H9 (cell line): ENCODE measurements at regions not wholly inside any gene's neighbourhood (a gene's known extent, or its start where the extent isn't known, plus 50 kb on each side); places are given as distances from the start of the nearest gene placed in this dataset.

ENCODE experiments used
- DNase-seq: peaks from one replicate; pipeline ENCODE4 v3.0.0-alpha.2; 2017
- H2AFZ ChIP-seq: one replicate; pipeline ENCODE4 v1.6.1; 2013; ENCODE audit warnings: mild to moderate bottlenecking, low read length, control low read depth, moderate library complexity
- H2AK5ac ChIP-seq: 2 replicates; pipeline ENCODE4 v1.6.1; 2013; ENCODE audit warnings: low read length, control low read depth, mixed read lengths; ENCODE audit not compliant: insufficient read length
- H2BK120ac ChIP-seq: one replicate; pipeline ENCODE4 v1.6.1; 2013; ENCODE audit warnings: low read depth, mild to moderate bottlenecking, low read length, control low read depth, inconsistent platforms; ENCODE audit not compliant: poor library complexity, severe bottlenecking
- H2BK12ac ChIP-seq: 2 replicates; pipeline ENCODE4 v1.6.1; 2013; ENCODE audit warnings: low read length, control low read depth, mixed read lengths, low read depth; ENCODE audit not compliant: insufficient read length
- H2BK15ac ChIP-seq: 2 replicates; pipeline ENCODE4 v1.6.1; 2013; ENCODE audit warnings: low read depth, low read length, control low read depth
- H2BK20ac ChIP-seq: one replicate; pipeline ENCODE4 v1.6.1; 2013; ENCODE audit warnings: low read depth, mild to moderate bottlenecking, low read length, control low read depth, inconsistent platforms; ENCODE audit not compliant: poor library complexity, severe bottlenecking
- H2BK5ac ChIP-seq: 2 replicates; pipeline ENCODE4 v1.6.1; 2013; ENCODE audit warnings: low read length, control low read depth, mixed read lengths; ENCODE audit not compliant: insufficient read length
- H3K14ac ChIP-seq: 2 replicates; pipeline ENCODE4 v1.6.1; 2013; ENCODE audit warnings: low read length, control low read depth; ENCODE audit not compliant: insufficient read depth
- H3K18ac ChIP-seq: 2 replicates; pipeline ENCODE4 v1.6.1; 2013; ENCODE audit warnings: low read depth, mild to moderate bottlenecking, mixed read lengths, low read length, control low read depth; ENCODE audit not compliant: insufficient read length
- H3K23ac ChIP-seq: 2 replicates; pipeline ENCODE4 v1.6.1; 2013; ENCODE audit warnings: low read length, control low read depth, mixed read lengths, low read depth; ENCODE audit not compliant: insufficient read length
- H3K23me2 ChIP-seq: 2 replicates; pipeline ENCODE4 v1.6.1; 2013; ENCODE audit warnings: low read depth, mild to moderate bottlenecking, mixed read lengths, low read length, control low read depth; ENCODE audit not compliant: insufficient read length, poor library complexity, severe bottlenecking
- H3K27ac ChIP-seq: 2 replicates; pipeline ENCODE4 v1.5.1; 2013; ENCODE audit warnings: low read length, control low read depth, mixed read lengths, low read depth; ENCODE audit not compliant: insufficient read length
- H3K27me3 ChIP-seq: 2 replicates; pipeline ENCODE4 v1.6.1; 2013; ENCODE audit warnings: low read length, control low read depth, inconsistent platforms; ENCODE audit not compliant: insufficient read depth
- H3K4ac ChIP-seq: 2 replicates; pipeline ENCODE4 v1.6.1; 2013; ENCODE audit warnings: low read depth, mild to moderate bottlenecking, control low read depth, inconsistent platforms, low read length, moderate library complexity
- H3K4me1 ChIP-seq: 2 replicates; pipeline ENCODE4 v1.6.1; 2013; ENCODE audit warnings: low read length, control low read depth, inconsistent platforms; ENCODE audit not compliant: insufficient read depth
- H3K4me2 ChIP-seq: 2 replicates; pipeline ENCODE4 v1.6.1; 2013; ENCODE audit warnings: low read length, control low read depth, mixed read lengths; ENCODE audit not compliant: insufficient read length, insufficient read depth
- H3K56ac ChIP-seq: 2 replicates; pipeline ENCODE4 v1.6.1; 2013; ENCODE audit warnings: low read depth, mild to moderate bottlenecking, mixed read lengths, low read length, control low read depth; ENCODE audit not compliant: insufficient read length
- H3K79me1 ChIP-seq: 2 replicates; pipeline ENCODE4 v1.6.1; 2013; ENCODE audit warnings: low read depth, mild to moderate bottlenecking, moderate library complexity, low read length, control low read depth, inconsistent platforms; ENCODE audit not compliant: insufficient read depth, poor library complexity, severe bottlenecking
- H3K79me2 ChIP-seq: 2 replicates; pipeline ENCODE4 v1.6.1; 2013; ENCODE audit warnings: low read length, control low read depth, inconsistent platforms; ENCODE audit not compliant: insufficient read depth
- H3K9ac ChIP-seq: 2 replicates; pipeline ENCODE4 v1.6.1; 2013; ENCODE audit warnings: low read length, control low read depth, mixed read lengths; ENCODE audit not compliant: insufficient read length; ENCODE audit errors: extremely low read depth
- H3K9me3 ChIP-seq: one replicate; pipeline ENCODE4 v1.6.1; 2013; ENCODE audit warnings: low read depth, low read length, inconsistent platforms; ENCODE audit not compliant: control insufficient read depth
- H3T11ph ChIP-seq: one replicate; pipeline ENCODE4 v1.6.1; 2013; ENCODE audit warnings: mild to moderate bottlenecking, low read length, control low read depth, inconsistent platforms
- H4K20me1 ChIP-seq: one replicate; pipeline ENCODE4 v1.6.1; 2013; ENCODE audit not compliant: control insufficient read depth, insufficient read length, insufficient read depth
- H4K5ac ChIP-seq: 2 replicates; pipeline ENCODE4 v1.6.1; 2013; ENCODE audit warnings: low read depth, mild to moderate bottlenecking, mixed read lengths, low read length, control low read depth; ENCODE audit not compliant: insufficient read length
- H4K8ac ChIP-seq: replicated peaks from 2 replicates; pipeline ENCODE4 v1.6.1; 2013; ENCODE audit warnings: low read length, control low read depth, mixed read lengths, low read depth; ENCODE audit not compliant: insufficient read length
- H4K91ac ChIP-seq: 2 replicates; pipeline ENCODE4 v1.6.1; 2013; ENCODE audit warnings: low read depth, mild to moderate bottlenecking, moderate library complexity, mixed read lengths, low read length, control low read depth; ENCODE audit not compliant: insufficient read length
- H3K27ac Mint-ChIP-seq, 3 experiments: 2 replicates in 2 of 3; 3 replicates in 1 of 3; pipeline ENCODE4 v1.8.0; 2020 to 2021; ENCODE audit warnings: mixed read lengths in 3 of 3, mild to moderate bottlenecking in 1 of 3, moderate library complexity in 1 of 3
- H3K27me3 Mint-ChIP-seq: 2 replicates; pipeline ENCODE4 v1.8.0; 2021; ENCODE audit warnings: low read depth, mild to moderate bottlenecking, moderate library complexity, mixed read lengths
- H3K36me3 Mint-ChIP-seq, 3 experiments: 2 replicates in 2 of 3; 3 replicates in 1 of 3; pipeline ENCODE4 v1.8.0; 2020 to 2021; ENCODE audit warnings: low read depth in 3 of 3, mixed read lengths in 3 of 3; ENCODE audit not compliant: insufficient read depth in 1 of 3
- H3K4me1 Mint-ChIP-seq, 2 experiments: 2 replicates each; pipeline ENCODE4 v1.8.0; 2020; ENCODE audit warnings: mixed read lengths in 2 of 2
- H3K4me3 Mint-ChIP-seq, 2 experiments: 2 replicates in 1 of 2; 3 replicates in 1 of 2; pipeline ENCODE4 v1.8.0; 2020 to 2021; ENCODE audit warnings: mild to moderate bottlenecking in 2 of 2, mixed read lengths in 2 of 2, moderate library complexity in 1 of 2
- H3K9me3 Mint-ChIP-seq, 2 experiments: 2 replicates in 1 of 2; 3 replicates in 1 of 2; pipeline ENCODE4 v1.8.0; 2020; ENCODE audit warnings: mild to moderate bottlenecking in 2 of 2, mixed read lengths in 2 of 2, moderate library complexity in 1 of 2
- CTCF ChIP-seq: fragments of 200-600 bp; sonication (generic); conservative IDR thresholded peaks from 3 replicates; pipeline ENCODE4 v1.8.0; 2021; ENCODE audit warnings: antibody characterized with exemption, mild to moderate bottlenecking
- WGBS: extraction: QIAGEN DNeasy Blood & Tissue Kit; methylation state at CpG from one replicate; pipeline ENCODE4 v1.1.7; 2013; ENCODE audit warnings: missing lambda C conversion rate, low lambda C conversion rate, mixed read lengths; ENCODE audit not compliant: insufficient read length; ENCODE audit errors: extremely low coverage; 5-methylcytosine and 5-hydroxymethylcytosine counted together

DNA sequence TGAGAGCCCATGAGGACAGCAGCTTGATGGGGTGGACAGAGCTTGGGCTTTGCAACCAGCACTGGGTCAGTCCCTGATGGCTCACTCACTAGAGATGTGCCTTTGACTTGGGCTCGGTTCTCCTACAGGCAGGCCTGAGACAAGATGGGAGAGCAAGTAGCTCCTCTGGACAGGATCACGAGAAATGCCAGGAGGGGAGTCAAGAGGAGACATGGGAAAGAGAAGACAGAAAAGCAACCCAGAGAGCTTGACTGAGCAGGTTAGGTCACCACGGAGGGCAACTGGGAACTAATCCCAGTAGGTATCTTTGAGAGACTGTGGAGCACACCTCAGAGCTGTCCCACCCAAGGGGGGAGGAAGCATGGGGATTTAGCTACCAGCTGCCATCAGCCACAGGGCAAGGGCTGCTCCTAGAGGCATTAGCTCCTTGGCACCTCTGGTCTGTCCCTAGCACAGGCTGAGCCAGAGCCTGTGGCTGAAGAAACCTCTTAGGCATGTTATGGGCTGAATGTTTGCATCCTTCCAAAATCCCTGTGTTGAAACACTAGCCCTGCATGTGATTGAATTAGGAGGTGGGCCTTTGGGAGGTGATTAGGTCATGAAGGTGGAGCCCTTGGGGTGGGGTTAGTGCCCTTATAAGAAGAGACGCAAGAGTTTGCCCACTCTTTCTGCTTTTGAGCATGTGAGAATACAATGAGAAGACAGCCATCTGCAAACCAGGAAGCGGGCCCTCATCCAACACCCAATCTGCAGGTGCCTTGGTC lies 145.6 kb downstream of the SMIM20 start:
- Histone ChIP-seq H2BK120ac (no peak overlapping the region), H3K27ac (no peak overlapping the region), H3K79me2 (no peaks in the 10 kb centered on the region), H2BK20ac (no peak overlapping the region), H3K56ac (no peak overlapping the region), H3K79me1 (no peaks in the 10 kb centered on the region), H3K23ac (no peak overlapping the region), H2AFZ (no peak overlapping the region), H2AK5ac (no peak overlapping the region), H3K9me3 (no peaks in the 10 kb centered on the region), H2BK15ac (no peak overlapping the region), H2BK12ac (no peak overlapping the region), H3K14ac (no peak overlapping the region), H4K91ac (no peak overlapping the region), H3K23me2 (no peaks in the 10 kb centered on the region), H3K4ac (no peak overlapping the region), H4K20me1 (no peaks in the 10 kb centered on the region), H3K9ac (no peak overlapping the region), H3K4me2 (no peak overlapping the region), H3K27me3 (no peaks in the 10 kb centered on the region), H4K8ac (no peak overlapping the region), H2BK5ac (no peak overlapping the region), H3K18ac (no peak overlapping the region), H4K5ac (no peak overlapping the region), H3K4me1 (no peaks in the 10 kb centered on the region), H3T11ph (no peak overlapping the region)
- Mint-ChIP-seq H3K27me3 (peaks cover 5% of the 10 kb centered on the region), H3K9me3 (peaks cover 3 to 9% of the 10 kb centered on the region in 2 experiments; a peak in 4 of 5 replicates), H3K27ac (no peak overlapping the region), H3K4me3 (no peak overlapping the region), H3K36me3 (peaks cover 2 to 6% (median 3%) of the 10 kb centered on the region in 3 experiments; a peak in 3 of 7 replicates), H3K4me1 (no peaks in the 10 kb centered on the region; a peak in 2 of 4 replicates)
- no CpG with 5 or more reads among the region's 5 CpGs for WGBS
- no peak for TF ChIP-seq CTCF
- DNase-seq, result no peak
